ENCODE measurements at regions not wholly inside any gene's neighbourhood (a gene's known extent, or its start where the extent isn't known, plus 50 kb on each side); places are given as distances from the start of the nearest gene placed in this dataset.
A peak's percentile ranks its signal among the peaks of the same experiment; 100 is the strongest.
"Not testable (repeated sequence)": the region's sequence is repeated elsewhere in the genome, so short reads cannot be mapped to it uniquely, and the experiment has no call there.

DNA sequence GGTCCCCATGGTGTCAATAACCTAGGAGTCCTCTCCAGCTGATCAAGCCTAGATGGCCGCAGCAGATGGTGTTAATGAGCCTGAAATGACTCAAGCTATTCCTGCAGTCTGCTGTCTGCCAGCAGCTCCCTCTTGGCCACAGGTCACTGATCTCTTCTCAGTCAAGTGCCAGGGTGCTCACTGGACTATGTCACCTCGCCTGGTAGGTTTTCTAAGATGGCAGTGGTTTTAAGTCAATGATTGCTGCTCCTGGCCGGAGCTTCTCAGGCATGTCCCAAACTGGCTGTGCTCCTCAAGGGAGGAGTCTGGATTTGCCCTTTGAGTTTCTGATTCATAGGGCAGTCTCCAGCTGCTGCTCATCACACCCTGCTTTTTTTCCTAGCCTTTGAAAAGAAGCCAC is 58.6 kb upstream of the SHISA6 start:
- no peak for DNase-seq

DNA sequence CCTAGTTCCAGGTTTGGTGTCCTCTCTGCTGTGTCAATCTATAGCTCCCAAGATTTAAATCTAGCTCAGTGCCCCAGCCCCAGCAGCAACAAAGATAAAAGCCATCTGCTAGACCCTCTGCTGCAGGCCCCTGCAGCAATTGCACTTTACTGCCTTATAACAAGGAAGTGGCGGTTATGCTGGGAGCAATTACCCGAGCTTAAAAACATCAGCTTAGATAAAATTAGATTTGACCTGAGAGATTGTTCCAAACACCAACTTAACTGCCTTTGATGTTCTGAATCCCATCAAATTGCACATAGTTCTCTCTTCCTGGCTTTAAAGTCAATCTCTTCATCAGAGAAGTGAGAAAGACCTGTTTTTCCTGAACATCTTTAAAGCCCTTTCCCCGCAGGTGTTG is 62.4 kb upstream of the SHISA6 start:
- no peak for DNase-seq

DNA sequence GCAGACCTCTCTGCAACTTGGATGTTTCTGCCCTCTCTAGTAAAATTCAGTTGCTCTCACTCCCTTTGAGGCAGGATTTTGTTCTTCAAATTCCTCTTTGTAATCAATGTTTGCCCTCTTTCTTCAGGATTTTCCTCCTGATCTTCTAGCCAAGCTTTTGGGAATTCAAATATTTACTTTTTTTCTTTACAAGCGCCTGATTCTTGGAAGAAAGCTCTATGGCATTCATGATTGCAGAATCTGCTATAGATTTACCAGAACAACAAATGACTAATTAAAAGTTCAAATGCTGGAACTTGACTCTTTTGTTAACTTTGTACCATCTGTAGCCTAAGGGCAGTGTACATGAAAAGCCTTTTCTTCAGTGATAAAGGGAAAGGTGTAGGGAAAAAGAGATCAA is 63.7 kb upstream of the SHISA6 start:
- DNase-seq = no peak

DNA sequence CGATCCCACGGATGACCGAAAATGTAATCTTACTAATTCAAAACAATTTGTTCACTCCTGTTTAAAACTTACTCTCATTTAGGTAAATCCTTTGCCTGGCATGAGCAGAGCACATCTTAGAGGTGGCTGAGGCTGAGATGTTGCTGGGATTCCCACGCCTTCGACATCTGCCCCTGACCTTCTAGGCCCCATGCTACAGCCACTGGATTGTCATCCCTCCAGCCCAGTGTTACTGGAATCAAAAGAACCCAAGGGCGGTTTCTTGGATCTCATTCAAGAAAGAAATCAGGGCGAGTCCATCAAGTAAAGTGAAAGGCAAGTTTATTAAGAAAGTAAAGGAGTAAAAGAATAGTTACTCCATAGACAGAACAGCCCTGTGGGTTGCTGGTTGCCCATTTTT is 64.5 kb upstream of the SHISA6 start:
- DNase-seq = no peak

- DNase-seq = no peak
Measured at GRCh38 chr17:11170881-11171280, 70.1 kb upstream of the SHISA6 start.

- no peak for DNase-seq
Measured at GRCh38 chr17:11151818-11152425, 89.1 kb upstream of the SHISA6 start.

- not testable (repeated sequence) for DNase-seq
Measured at GRCh38 chr17:11150906-11151511, 90.0 kb upstream of the SHISA6 start.

GRCh38 chr17:11144358-11145233 is 96.4 kb upstream of the SHISA6 start:
- peak; percentile 25 for DNase-seq

DNA sequence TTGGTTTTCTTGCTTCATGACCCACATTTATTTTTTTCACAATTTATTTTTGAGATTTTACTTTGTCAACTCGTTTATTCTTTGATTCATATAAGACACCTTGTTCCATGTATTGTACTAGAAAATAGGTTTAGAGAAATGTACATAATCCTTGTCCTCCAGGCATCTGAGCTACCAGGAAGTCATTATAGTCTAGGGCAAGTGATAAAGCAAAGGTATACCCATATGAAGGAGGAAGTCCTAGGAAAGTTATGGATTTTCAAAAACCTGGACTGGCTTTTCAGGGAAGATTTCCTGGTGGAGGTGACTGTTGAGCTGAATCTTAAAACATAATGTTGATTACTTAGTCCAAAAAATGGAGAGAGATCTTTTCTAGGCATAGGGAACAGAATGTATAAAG is 98.8 kb upstream of the SHISA6 start:
- no peak for DNase-seq

GRCh38 chr17:11140501-11140900 is 100.5 kb upstream of the SHISA6 start:
- no peak for DNase-seq

DNA sequence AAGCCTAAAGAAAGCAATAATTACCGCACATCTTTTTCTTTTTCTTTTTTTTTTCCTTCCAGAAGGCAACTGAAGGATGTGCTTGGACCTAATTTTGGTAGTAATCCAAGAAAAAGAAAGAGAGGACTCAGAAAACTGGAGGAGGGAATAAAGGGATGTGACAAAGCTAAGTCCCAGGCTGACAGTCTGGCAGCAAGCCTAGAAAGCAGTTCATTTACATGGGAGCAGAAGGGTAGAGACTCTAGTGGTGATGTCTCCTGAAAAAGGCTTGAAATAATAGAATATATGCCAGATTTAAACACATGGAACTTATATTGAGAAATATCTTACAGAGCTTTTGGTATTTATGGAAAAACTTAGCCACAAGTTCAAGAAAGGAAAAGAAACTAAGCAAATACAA is 101.0 kb upstream of the SHISA6 start:
- DNase-seq = no peak

DNA sequence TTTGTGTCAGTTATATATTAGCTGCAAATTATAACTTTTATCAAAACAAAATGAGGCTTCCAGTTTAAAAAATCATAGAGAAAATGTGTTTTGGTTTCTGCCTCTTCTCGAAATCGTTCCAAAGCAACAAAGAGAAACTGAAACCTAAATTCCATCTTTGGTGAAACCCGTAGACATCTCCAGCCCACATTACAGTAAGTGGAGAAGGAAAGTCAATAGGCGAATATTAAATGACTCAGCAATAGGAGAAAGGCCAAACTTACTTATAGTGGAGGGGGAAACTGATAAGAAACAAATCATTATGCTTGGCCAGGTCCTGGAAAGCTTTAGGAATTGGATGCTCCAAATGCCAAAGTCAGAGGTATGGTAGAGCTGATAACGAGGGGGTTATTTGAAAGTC is 103.0 kb upstream of the SHISA6 start:
- peak; percentile 25 for DNase-seq

DNA sequence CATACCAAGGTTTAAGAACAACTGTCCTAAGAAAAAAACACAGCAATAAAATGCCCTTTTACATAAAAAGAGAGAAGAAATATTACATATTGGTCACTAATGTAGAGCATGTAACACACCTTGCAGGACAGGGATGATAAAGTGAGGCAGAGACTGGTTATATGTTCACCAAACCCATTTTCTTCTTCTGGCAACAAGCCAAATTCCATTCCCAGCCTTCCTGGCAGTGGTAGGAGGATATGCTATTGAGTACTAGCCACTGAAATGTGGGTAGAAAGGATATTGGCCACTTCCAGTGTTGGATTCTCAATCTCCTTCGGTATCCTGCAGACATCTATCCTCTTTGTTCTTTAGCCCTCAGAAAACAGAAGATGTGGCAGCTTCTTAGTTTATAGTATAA is 105.2 kb upstream of the SHISA6 start:
- no peak for DNase-seq

- DNase-seq = no peak
Measured at GRCh38 chr17:11130367-11130766, 110.6 kb upstream of the SHISA6 start.

DNA sequence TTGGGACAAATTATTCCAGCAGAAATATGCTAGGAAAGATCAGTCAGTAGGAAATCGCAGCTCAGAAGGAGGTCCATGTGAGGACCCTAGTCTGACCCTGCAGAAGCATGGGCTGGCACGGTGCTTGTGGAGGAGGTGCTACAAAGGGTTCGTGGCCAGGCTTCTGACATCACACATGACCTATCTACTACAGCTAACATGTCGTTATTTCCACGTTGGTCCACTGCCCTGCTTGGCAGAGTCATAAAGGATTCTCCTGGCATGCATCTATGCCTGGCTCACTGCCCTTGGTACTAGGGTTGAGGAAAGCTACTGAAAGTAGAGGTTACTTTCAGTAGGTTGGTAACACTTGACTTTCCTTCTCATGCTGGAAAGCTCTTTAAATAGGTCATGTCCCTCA is 118.1 kb upstream of the SHISA6 start:
- no peak for DNase-seq

DNA sequence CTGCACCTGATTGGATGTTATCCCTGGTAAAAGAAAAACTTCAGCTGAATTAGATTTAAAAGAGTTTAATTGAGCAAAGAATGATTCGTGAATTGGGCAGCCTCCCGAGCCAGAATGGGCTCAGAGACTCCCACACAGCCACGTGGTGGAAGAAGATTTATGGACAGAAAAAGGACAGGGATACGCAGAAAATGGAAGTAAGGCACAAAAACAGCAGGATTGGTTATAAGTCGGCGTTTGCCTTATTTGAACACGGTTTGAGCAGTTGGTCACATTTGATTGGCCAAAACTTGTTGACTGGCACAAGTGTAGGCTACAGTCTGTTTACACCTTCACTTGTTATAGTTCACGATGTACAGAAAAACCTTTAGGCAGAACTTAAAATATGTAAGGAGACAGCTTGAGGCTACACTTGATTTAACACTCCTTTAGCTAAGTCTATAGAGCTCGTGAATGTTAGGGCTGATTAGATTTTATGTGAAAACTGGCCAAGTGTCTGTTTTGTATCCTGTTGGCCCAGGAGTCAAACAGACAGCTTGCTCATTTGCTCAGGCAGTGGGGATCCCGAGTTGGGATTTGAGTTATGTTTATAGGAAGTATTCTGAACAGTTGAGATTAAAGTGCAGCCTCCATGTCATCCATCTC is 119.5 kb upstream of the SHISA6 start:
- no peak for DNase-seq

DNA sequence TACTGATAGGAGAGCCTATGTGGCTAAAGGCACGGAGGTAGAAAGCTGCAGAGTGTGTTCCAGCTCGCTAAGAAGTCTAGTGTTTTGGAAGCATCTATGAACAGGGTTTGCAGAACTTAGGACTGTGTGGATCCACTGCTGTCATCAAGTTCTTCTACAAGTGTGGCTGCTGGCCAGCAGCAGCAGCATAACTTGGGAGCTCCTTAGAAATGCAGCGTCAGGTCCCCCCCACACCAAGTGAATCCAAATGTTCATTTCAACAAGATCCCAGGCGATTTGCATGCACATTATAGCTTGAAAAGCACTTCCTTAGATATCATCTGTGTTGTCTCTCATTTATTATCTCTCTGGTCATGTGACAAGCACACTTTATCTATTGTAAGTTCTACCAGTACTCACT is 131.9 kb upstream of the SHISA6 start:
- DNase-seq = no peak

GRCh38 chr17:11105141-11105540 is 135.9 kb upstream of the SHISA6 start:
- no peak for DNase-seq

GRCh38 chr17:11097121-11097520 is 143.9 kb upstream of the SHISA6 start:
- no peak for DNase-seq

GRCh38 chr17:11094331-11094730 is 146.7 kb upstream of the SHISA6 start:
- no peak for DNase-seq

DNA sequence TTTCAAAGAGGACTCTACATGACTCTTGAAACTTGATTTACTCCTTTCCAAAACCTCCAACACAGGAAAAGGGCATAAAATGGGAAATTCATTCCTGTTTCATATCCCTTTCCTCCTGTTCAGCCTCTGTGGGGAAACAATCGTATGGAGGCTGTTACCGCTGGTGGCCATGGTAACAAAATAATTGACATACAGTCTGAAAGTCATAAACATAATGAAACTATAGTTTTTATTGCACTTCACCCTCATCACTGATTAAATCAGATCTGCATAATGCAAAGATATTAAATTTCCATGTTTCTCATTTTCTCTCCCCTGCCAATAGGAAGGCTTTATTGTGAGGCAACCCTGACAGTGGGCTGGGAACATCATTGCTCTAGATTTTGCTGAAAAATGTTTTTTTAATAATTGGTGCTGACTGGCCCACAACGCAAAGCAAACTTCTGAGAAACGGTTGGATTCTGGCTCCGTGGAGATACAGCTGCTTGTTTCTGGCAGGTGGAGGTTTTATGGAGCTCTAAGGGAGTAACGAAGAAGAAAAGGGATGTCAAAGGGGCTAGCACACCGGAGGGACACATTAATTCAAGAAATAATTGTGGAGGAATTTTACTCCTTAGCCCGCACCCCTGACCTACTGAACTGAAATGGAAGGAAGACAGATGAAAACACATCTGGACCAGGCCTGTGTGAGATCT is 154.2 kb upstream of the SHISA6 start:
- DNase-seq = no peak

DNA sequence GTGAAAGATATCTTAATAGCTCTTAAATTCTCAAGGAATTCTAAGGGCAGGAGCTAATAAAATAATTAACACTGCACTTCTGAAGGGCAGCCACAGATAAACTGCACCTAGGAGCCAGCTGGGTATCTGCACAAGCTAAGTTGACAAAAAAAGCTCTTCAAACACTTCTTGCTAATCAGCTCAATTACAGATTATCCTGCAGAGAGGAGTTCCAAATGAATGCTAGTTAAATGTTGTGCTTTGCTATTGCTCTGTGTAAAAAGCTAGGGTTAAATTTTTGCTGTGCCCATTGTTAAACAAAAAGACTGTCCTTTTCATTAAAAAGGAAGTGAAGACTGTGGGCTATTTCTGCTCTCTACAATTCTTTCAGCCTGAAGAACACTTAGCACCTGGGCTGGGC is 158.5 kb upstream of the SHISA6 start:
- no peak for DNase-seq

GRCh38 chr17:11081342-11081741 is 159.7 kb upstream of the SHISA6 start:
- no peak for DNase-seq

All from RPMI8226 (cell line).